GM23248 (cell line): ENCODE measurements at regions not wholly inside any gene's neighbourhood (a gene's known extent, or its start where the extent isn't known, plus 50 kb on each side); places are given as distances from the start of the nearest gene placed in this dataset.

Experiments used
- EZH2 ChIP-seq: fragments of 200-600 bp; sonication (generic); IDR thresholded peaks from 2 replicates; pipeline ENCODE4 v1.6.1; 2018; ENCODE audit warnings: antibody characterized with exemption, mild to moderate bottlenecking; ENCODE audit not compliant: insufficient read depth, poor library complexity, severe bottlenecking
- EZH2phosphoT487 ChIP-seq: fragments of 200-600 bp; sonication (generic); IDR thresholded peaks from 2 replicates; pipeline ENCODE4 v1.6.1; 2018; ENCODE audit warnings: antibody characterized with exemption, moderate library complexity, mild to moderate bottlenecking, low read depth; ENCODE audit not compliant: insufficient read depth

DNA sequence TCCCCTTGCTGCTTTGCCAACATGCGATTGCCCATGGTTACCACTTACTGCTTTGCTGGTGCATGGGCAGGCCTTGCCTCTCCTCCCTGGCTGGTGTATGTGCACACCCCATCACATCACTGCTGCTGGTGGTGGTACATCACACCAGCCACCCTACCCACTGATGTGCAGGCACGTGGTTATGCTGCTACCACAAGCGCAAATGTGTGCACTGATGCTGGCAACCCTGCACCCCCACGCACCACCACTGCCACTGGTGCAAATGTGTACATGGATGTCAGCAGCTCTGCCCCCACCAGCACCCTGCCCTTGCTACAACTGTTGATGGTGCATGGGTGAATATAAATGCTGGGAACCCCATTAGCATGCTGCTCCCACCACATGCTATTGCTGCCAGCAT is 261.7 kb downstream of the AEBP2 start:
- TF ChIP-seq EZH2, result no peak
- TF ChIP-seq EZH2phosphoT487, result no peak
